Mesothelial cell of epicardium (in vitro differentiated cells): ENCODE measurements at regions not wholly inside any gene's neighbourhood (a gene's known extent, or its start where the extent isn't known, plus 50 kb on each side); places are given as distances from the start of the nearest gene placed in this dataset.

ENCODE experiments used
- DNase-seq, 2 experiments: peaks; one replicate each; pipeline ENCODE4 v3.0.0; 2021; ENCODE audit warnings: low spot score in 2 of 2; ENCODE audit not compliant: unreplicated experiment in 2 of 2
- H3K27ac Mint-ChIP-seq: 2 replicates; pipeline ENCODE4 v1.8.0; 2021; ENCODE audit warnings: mixed read lengths
- H3K27me3 Mint-ChIP-seq: 2 replicates; pipeline ENCODE4 v1.8.0; 2021; ENCODE audit warnings: low read depth, mixed read lengths
- H3K36me3 Mint-ChIP-seq: 2 replicates; pipeline ENCODE4 v1.8.0; 2021; ENCODE audit warnings: mixed read lengths
- H3K4me1 Mint-ChIP-seq: 2 replicates; pipeline ENCODE4 v1.8.0; 2021; ENCODE audit warnings: mixed read lengths
- H3K4me3 Mint-ChIP-seq: 2 replicates; pipeline ENCODE4 v1.8.0; 2021; ENCODE audit warnings: mild to moderate bottlenecking, moderate library complexity, mixed read lengths
- H3K9me3 Mint-ChIP-seq: 2 replicates; pipeline ENCODE4 v1.8.0; 2021; ENCODE audit warnings: mixed read lengths
- CTCF ChIP-seq: fragments of 200-600 bp; sonication (generic); IDR thresholded peaks from one replicate; pipeline ENCODE4 v1.5.0; 2021; ENCODE audit warnings: antibody characterized with exemption; ENCODE audit not compliant: unreplicated experiment

- H3K27me3 Mint-ChIP-seq: peaks cover 63% of the 10 kb centered on the region
- no peaks in the 10 kb centered on the region for H3K36me3 Mint-ChIP-seq
- no peak for DNase-seq
- no peak overlapping the region for H3K4me3 Mint-ChIP-seq
- no peak overlapping the region for H3K27ac Mint-ChIP-seq
- TF ChIP-seq CTCF: no peak
- peaks cover 9% of the 10 kb centered on the region for H3K4me1 Mint-ChIP-seq
- H3K9me3 Mint-ChIP-seq: no peaks in the 10 kb centered on the region
Observed at GRCh38 chr10:131430716-131431412, 119.3 kb upstream of the TCERG1L start.

- no peaks in the 10 kb centered on the region for H3K9me3 Mint-ChIP-seq
- no peak overlapping the region for H3K27ac Mint-ChIP-seq
- no peak overlapping the region for H3K4me3 Mint-ChIP-seq
- no peak for DNase-seq
- peaks cover 66% of the 10 kb centered on the region for H3K27me3 Mint-ChIP-seq
- H3K4me1 Mint-ChIP-seq: peaks cover 15% of the 10 kb centered on the region
- no peak for TF ChIP-seq CTCF
- H3K36me3 Mint-ChIP-seq: no peaks in the 10 kb centered on the region
Observed at GRCh38 chr10:131431533-131431932, 120.0 kb upstream of the TCERG1L start.

DNA sequence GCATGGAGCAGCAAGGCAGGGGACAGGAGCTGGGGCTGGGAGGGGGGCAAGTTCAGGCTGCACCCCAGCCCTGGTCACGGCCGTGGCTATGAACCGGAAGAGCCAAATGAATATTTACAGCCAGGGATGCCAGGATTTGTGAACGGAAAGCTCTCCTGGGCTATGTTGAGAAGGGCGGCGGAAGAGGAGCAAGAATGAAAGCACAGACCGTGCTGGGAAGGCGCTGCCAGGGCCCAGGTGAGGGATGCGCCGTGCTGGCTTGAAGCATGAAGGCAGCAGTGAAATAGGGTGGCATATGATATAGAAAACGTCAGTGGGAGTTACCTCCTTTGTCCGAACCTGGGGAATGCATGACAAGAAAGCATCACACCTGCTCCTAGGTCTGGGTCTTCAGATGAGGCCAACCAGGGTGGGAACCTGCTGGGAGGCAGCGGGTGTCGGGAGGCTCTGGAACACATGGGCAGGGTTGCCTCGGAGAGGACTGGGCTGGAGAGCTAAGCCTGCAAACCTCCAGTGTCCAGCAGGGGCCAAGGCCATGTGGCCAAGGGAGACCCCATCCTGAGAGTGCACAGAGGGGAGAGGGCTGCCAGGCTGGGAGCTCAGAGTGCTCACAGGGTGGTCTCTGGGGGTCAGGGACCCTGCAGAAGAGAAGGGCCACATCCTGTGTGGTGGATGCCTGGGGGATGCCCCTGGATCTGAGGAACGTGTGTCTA lies 120.6 kb upstream of the TCERG1L start:
- TF ChIP-seq CTCF: no peak
- Mint-ChIP-seq H3K4me3 (no peak overlapping the region), H3K27ac (no peak overlapping the region), H3K36me3 (no peaks in the 10 kb centered on the region), H3K4me1 (peaks cover 15% of the 10 kb centered on the region), H3K27me3 (peaks cover 68% of the 10 kb centered on the region), H3K9me3 (no peaks in the 10 kb centered on the region)
- no peak for DNase-seq

DNA sequence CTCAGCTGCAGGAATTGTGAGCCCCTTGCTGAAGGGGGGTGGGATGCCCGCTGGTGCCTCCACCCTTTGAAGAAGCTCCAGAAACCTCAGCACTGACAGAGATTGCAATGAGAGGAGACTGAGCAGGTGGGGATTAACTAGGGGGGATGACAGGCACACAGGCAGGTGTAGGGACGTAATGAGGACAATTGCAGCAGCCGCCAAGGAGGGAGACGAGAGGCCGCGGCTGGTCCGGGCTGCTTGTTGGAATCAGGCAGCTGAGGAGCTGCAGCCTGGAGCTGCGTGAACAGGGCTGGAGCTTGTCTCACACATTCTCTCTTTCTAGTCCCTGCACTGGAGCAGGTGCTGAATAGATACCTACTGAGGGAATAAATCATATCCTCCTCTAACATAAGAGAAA lies 122.0 kb upstream of the TCERG1L start:
- Mint-ChIP-seq H3K9me3 (no peaks in the 10 kb centered on the region), H3K4me1 (peaks cover 17% of the 10 kb centered on the region), H3K27me3 (peaks cover 79% of the 10 kb centered on the region), H3K27ac (no peak overlapping the region), H3K36me3 (no peaks in the 10 kb centered on the region), H3K4me3 (no peak overlapping the region)
- no peak for TF ChIP-seq CTCF
- no peak for DNase-seq

GRCh38 chr10:131435232-131435631 lies 123.7 kb upstream of the TCERG1L start:
- no peaks in the 10 kb centered on the region for H3K9me3 Mint-ChIP-seq
- H3K27ac Mint-ChIP-seq: no peak overlapping the region
- DNase-seq: no peak
- peaks cover 84% of the 10 kb centered on the region for H3K27me3 Mint-ChIP-seq
- no peak overlapping the region for H3K4me3 Mint-ChIP-seq
- H3K4me1 Mint-ChIP-seq: peaks cover 17% of the 10 kb centered on the region
- no peak for TF ChIP-seq CTCF
- H3K36me3 Mint-ChIP-seq: no peaks in the 10 kb centered on the region
